ENCODE measurements at regions not wholly inside any gene's neighbourhood (a gene's known extent, or its start where the extent isn't known, plus 50 kb on each side); places are given as distances from the start of the nearest gene placed in this dataset.

GRCh38 chr9:108698231-108698630, 157.6 kb downstream of the ACTL7B start:
- ATAC-seq (ENCODE audit: low read depth) = no peak
- H3K4me3 Mint-ChIP-seq = no peak overlapping the region
- intact Hi-C loops (cut with micrococcal nuclease) = no loop called here
- Histone ChIP-seq H3K27me3 (replicated peaks in 1 of 4; ENCODE audit: control extremely low read depth in 1 of 4, control insufficient read depth in 3 of 4, insufficient read depth in 4 of 4, low read length in 3 of 4) (no peaks in the 10 kb centered on the region), H2AFZ (ENCODE audit: insufficient read depth, low read depth, low read length, poor library complexity, severe bottlenecking) (no peak overlapping the region), H3K4me2 (replicated peaks; ENCODE audit: low read depth, low read length, poor library complexity, severe bottlenecking) (no peak overlapping the region), H3K4me3 (ENCODE audit: control extremely low read depth in 1 of 5, extremely low read depth in 1 of 5, insufficient read depth in 1 of 5, low read depth in 2 of 5, low read length in 4 of 5) (no peak overlapping the region), H3K4me1 (ENCODE audit: control insufficient read depth in 2 of 2, insufficient read depth in 2 of 2, low read length in 2 of 2) (no peaks in the 10 kb centered on the region), H3K36me3 (replicated peaks in 1 of 2; ENCODE audit: control extremely low read depth in 1 of 2, control insufficient read depth in 1 of 2, extremely low read depth in 1 of 2, insufficient read depth in 2 of 2, low read length in 1 of 2) (no peaks in the 10 kb centered on the region), H3K27ac (ENCODE audit: low read length in 2 of 2) (no peak overlapping the region), H3K9ac (ENCODE audit: low read length) (no peak overlapping the region), H3K9me3 (ENCODE audit: control extremely low read depth in 1 of 3, control insufficient read depth in 2 of 3, insufficient read depth in 1 of 3, low read length in 2 of 3) (peaks cover 0 to 10% (median 6%) of the 10 kb centered on the region in 3 donors), H3K79me2 (ENCODE audit: control insufficient read depth, insufficient read depth, low read length) (no peaks in the 10 kb centered on the region), H4K20me1 (ENCODE audit: control insufficient read depth, insufficient read depth, low read length, poor library complexity, severe bottlenecking) (no peaks in the 10 kb centered on the region)
- no peaks in the 10 kb centered on the region for H3K4me1 Mint-ChIP-seq
- H3K27me3 Mint-ChIP-seq = no peaks in the 10 kb centered on the region
- CTCF ChIA-PET = no interaction called here
- WGBS (ENCODE audit: insufficient coverage) = 83% methylated on average over 1 of the region's 2 CpGs
- DNase-seq = no peak
- peaks cover 3% of the 10 kb centered on the region for H3K9me3 Mint-ChIP-seq (ENCODE audit: insufficient read depth)
- no peak overlapping the region for H3K27ac Mint-ChIP-seq
- TF ChIP-seq EZH2 (IDR thresholded peaks at IDR 0.05; ENCODE audit: borderline replicate concordance, insufficient read depth, low read depth, low read length, poor library complexity, severe bottlenecking) = no peak
- TF ChIP-seq, protein P1, sequence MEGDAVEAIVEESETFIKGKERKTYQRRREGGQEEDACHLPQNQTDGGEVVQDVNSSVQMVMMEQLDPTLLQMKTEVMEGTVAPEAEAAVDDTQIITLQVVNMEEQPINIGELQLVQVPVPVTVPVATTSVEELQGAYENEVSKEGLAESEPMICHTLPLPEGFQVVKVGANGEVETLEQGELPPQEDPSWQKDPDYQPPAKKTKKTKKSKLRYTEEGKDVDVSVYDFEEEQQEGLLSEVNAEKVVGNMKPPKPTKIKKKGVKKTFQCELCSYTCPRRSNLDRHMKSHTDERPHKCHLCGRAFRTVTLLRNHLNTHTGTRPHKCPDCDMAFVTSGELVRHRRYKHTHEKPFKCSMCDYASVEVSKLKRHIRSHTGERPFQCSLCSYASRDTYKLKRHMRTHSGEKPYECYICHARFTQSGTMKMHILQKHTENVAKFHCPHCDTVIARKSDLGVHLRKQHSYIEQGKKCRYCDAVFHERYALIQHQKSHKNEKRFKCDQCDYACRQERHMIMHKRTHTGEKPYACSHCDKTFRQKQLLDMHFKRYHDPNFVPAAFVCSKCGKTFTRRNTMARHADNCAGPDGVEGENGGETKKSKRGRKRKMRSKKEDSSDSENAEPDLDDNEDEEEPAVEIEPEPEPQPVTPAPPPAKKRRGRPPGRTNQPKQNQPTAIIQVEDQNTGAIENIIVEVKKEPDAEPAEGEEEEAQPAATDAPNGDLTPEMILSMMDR (IDR thresholded peaks at IDR 0.05) = no peak
- POLR2A ChIA-PET = no interaction called here

DNA sequence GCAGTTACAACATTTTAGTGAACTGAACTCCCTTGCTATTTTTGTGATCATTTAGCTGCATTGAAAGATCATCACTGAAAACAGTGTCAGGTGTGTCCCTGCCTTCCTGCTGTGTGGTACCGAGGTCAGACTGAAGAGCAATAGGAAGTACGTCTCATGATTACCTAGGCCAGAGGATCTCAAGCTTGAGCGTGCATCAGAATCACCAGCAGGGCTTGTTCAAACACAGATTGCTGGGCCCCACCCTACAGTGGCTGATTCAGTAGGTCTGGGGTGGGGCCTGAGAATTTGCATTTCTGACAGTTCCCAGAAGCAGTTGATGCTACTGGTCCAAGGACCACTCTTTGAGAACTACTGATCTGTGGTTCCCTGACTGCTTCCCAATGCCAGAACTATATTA, 159.6 kb downstream of the ACTL7B start:
- Histone ChIP-seq H3K4me1 (ENCODE audit: control insufficient read depth in 2 of 2, insufficient read depth in 2 of 2, low read length in 2 of 2) (no peaks in the 10 kb centered on the region), H3K36me3 (replicated peaks in 1 of 2; ENCODE audit: control extremely low read depth in 1 of 2, control insufficient read depth in 1 of 2, extremely low read depth in 1 of 2, insufficient read depth in 2 of 2, low read length in 1 of 2) (no peaks in the 10 kb centered on the region), H3K27ac (ENCODE audit: low read length in 2 of 2) (no peak overlapping the region), H3K9me3 (ENCODE audit: control extremely low read depth in 1 of 3, control insufficient read depth in 2 of 3, insufficient read depth in 1 of 3, low read length in 2 of 3) (peaks cover 0 to 7% (median 6%) of the 10 kb centered on the region in 3 donors), H3K27me3 (replicated peaks in 1 of 4; ENCODE audit: control extremely low read depth in 1 of 4, control insufficient read depth in 3 of 4, insufficient read depth in 4 of 4, low read length in 3 of 4) (no peaks in the 10 kb centered on the region), H3K4me3 (ENCODE audit: control extremely low read depth in 1 of 5, extremely low read depth in 1 of 5, insufficient read depth in 1 of 5, low read depth in 2 of 5, low read length in 4 of 5) (no peak overlapping the region), H2AFZ (ENCODE audit: insufficient read depth, low read depth, low read length, poor library complexity, severe bottlenecking) (no peak overlapping the region), H3K79me2 (ENCODE audit: control insufficient read depth, insufficient read depth, low read length) (no peaks in the 10 kb centered on the region), H3K4me2 (replicated peaks; ENCODE audit: low read depth, low read length, poor library complexity, severe bottlenecking) (no peak overlapping the region), H3K9ac (ENCODE audit: low read length) (no peak overlapping the region), H4K20me1 (ENCODE audit: control insufficient read depth, insufficient read depth, low read length, poor library complexity, severe bottlenecking) (no peaks in the 10 kb centered on the region)
- no peak for TF ChIP-seq EZH2 (IDR thresholded peaks at IDR 0.05; ENCODE audit: borderline replicate concordance, insufficient read depth, low read depth, low read length, poor library complexity, severe bottlenecking)
- TF ChIP-seq, protein P1 (IDR thresholded peaks at IDR 0.05) = no peak
- no peak for DNase-seq
- Mint-ChIP-seq H3K4me3 (no peak overlapping the region), H3K4me1 (no peaks in the 10 kb centered on the region), H3K27me3 (no peaks in the 10 kb centered on the region), H3K9me3 (ENCODE audit: insufficient read depth) (peaks cover 3% of the 10 kb centered on the region), H3K27ac (no peak overlapping the region)
- intact Hi-C loops (cut with micrococcal nuclease) = no loop called here
- 100% methylated on average over 3 of the region's 3 CpGs for WGBS (ENCODE audit: insufficient coverage)
- CTCF ChIA-PET = no interaction called here
- POLR2A ChIA-PET = no interaction called here
- no peak for ATAC-seq (ENCODE audit: low read depth)

Measured in B cell (primary cell).